GM21526 (cell line): ENCODE measurements at regions not wholly inside any gene's neighbourhood (a gene's known extent, or its start where the extent isn't known, plus 50 kb on each side); places are given as distances from the start of the nearest gene placed in this dataset.

Source experiments
- ATAC-seq: cut with Tn5 transposase; IDR thresholded peaks from one replicate; pipeline ENCODE4 v1.9.1; 2021; ENCODE audit warnings: moderate library complexity; ENCODE audit not compliant: unreplicated experiment, low FRiP score

GRCh38 chr11:95556342-95557163 lies 233.0 kb downstream of the FAM76B start:
- ATAC-seq, result peak; percentile 81

DNA sequence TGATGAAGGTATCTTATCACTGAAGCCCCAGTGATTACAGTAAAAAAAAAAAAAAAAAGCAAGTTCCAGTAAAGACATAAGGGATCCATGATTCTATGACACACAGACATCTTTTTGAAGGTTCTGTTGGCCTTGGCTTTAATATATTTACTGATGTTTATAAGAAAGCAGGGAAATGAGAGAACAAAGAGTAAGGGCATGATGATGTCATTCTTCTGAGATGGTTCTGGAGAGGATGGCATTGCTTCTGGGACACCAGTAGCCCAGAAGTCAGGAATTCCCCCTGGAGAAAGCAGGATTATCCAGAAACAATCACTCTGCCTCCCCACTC lies 233.6 kb downstream of the FAM76B start:
- no peak for ATAC-seq

GRCh38 chr11:95554911-95555310 lies 234.7 kb downstream of the FAM76B start:
- no peak for ATAC-seq

GRCh38 chr11:95549301-95549700 lies 240.3 kb downstream of the FAM76B start:
- no peak for ATAC-seq

- ATAC-seq, result no peak
These were observed 241.2 kb downstream of the FAM76B start for GRCh38 chr11:95548416-95548815.

DNA sequence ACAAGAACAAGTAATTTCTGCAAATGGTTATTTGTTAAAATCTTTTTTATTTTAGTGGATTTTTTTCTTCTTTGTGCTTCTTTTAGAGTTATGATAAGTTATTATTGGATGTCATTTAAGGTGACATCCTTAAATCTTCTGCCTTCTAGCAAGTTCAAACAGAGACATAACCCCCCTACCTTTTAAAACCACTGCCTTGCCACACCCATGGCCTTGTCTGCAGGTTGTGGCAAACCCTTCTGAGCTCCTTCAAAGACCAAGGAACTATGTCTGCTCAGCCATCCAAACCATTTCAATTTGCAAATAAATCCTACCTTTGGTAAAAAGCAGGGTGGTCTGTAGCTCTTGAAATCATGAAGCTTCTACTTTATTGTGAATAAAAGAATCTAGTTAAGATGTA lies 241.6 kb downstream of the FAM76B start:
- no peak for ATAC-seq

DNA sequence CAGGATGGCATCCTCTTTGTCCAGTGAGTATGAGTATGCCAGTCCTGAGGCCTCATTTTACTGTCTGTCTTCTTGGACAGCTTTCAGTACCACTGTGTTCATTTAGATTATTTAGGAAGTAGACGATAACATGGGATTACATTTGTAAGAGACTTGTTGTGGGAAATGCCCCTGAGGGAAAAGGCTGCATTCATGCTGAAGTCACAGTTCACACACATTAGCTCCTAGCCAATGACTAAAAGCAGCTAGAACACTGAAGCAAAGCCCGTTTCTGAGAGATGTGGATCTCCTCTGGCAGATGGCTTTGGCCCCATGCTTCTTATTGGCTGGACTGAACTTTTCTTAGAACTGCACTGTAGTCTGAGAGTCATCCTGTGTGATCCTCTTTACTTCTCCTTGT lies 242.4 kb downstream of the FAM76B start:
- ATAC-seq, result no peak

DNA sequence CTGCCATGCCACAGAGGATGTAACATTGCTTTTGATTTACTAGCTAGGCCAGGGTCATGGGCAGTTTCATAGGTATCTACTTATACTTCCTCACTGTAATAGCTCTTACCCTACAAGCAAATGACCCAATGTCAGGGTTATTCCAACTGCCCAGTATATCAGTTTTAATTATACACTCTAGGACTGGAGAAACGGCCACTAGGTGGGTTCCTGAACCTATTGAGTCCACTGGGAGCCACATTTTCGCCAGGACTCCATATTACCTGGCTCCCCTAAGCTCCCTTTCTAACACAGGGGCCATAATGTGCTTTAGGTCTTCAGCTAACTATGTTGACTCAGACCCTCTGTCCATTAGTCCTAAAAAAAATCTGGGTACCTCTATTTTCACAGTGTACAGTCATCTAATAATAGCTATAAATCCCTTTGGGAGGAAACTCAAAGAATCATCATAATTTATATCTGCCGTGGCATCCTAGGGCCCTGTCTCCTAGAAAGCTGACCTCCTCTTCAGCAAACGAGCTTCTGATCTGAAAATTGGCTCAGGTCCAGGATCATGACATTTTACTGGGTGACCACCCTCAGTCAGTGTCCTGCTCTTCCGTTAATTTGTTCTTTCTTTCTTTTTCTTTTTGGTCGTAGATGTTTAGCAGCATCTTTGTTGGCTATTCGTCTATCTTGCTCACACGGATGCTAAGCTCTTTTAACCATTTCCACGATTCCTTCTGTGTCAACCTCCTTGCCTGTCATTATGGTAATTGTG lies 244.3 kb downstream of the FAM76B start:
- ATAC-seq, result no peak

DNA sequence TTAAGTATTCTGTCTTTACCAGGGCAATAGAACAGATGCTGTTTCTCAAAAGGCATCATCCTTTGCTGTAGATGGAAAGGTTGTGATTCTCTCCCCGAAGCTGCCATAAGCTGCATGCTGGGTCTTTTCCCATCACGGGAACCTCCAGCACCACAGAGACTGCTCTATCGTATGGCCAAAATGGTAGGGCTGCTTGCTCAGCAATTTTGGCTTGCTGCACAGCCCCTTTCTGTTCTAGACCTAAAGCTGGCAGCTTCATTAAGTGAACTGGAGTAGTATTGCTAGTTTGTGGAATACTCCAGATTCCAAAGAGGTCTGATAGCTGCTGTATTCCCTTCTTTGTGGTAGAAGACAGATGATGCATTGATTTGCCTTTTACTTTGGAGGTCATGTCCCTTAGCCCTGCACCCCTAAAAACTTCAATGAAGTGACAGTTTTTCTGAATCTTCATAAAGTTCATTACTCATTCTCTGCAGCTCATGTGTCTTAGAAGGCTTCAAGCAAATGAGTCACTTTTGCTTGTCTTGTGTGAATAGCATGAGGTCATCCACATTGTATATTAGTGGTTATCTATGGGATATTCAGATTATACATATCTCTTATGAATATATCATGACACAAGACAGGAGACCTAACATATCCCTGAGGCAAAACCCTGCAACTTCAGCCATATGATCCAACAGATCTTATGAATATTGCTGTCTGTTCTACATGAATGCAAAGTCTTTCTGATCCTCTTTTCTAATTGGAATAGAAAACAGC lies 245.3 kb downstream of the FAM76B start:
- no peak for ATAC-seq

GRCh38 chr11:95542868-95543551 lies 246.6 kb downstream of the FAM76B start:
- no peak for ATAC-seq

GRCh38 chr11:95541715-95542114 lies 247.9 kb downstream of the FAM76B start:
- ATAC-seq, result no peak

GRCh38 chr11:95536047-95536690 lies 253.4 kb downstream of the FAM76B start:
- ATAC-seq, result no peak

DNA sequence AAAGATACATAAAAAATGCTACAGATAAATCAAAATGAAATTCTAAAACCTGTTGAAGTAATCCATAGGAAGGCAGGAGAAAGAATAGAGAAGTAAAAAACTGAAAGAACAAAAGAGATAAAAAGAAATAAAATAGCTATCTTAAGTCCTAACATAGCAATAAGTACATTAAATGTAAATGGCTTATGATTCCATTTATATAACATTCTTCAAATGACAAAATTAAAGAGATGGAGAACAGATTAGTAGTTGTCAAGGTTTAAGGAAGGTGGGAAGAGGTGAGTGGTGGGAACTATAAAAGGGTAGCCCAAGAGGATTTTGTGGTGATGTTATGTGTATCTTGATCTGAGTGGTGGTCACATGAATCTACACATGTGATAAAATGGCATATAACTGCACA lies 254.8 kb downstream of the FAM76B start:
- no peak for ATAC-seq

- ATAC-seq, result no peak
These were observed 255.4 kb downstream of the FAM76B start for GRCh38 chr11:95534226-95534625.

DNA sequence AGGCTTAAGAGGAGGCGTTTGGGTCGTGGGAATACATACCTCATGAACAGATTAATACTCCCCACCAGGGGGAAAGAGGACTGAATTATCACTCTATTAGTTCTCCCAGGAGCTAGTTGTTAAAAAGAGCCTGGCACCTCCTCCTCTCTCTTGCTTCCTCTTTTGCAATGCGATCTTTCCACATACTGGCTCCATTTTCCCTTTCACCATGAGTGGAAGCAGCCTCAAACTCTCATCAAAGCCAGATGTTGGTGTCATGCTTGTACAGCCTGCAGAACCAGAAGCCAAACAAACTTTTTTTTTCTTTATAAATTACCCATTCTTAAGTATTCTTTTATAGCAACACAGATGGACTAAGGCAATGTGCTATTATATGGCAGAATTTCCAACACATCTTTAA lies 258.5 kb downstream of the FAM76B start:
- no peak for ATAC-seq

DNA sequence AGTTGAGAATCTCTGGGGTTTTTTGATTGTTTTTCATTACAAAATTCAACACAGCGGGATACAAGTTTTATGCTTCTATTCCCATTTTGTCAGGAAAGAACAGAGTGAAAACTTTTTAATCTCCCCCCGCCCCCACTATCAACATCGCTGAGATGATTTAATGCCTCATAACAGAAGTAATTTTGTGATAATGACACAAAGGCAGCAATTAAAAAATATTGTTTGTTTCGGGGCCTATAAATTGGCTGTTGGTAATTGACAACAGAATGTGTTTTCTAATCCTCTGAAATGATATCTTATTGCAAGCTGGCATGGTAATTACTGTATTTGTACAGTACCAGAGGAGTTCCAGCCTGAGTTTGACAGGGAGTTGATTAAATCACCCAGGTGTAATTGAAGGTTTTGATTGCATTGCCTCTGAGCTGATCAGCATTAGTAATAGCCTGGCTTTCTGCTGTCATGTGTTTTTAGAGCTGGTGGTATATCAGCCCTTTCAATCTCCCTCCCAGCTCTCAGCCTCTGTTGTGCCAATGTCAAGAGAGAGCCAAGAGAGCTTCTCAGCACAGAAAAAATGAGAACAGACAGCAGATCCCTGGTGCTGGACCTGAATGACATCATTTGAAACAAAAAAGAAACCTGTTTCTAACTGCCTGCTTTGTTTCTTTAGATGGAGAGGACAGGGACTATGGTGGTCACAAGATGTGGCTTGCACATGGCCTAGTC lies 265.1 kb downstream of the FAM76B start:
- no peak for ATAC-seq

DNA sequence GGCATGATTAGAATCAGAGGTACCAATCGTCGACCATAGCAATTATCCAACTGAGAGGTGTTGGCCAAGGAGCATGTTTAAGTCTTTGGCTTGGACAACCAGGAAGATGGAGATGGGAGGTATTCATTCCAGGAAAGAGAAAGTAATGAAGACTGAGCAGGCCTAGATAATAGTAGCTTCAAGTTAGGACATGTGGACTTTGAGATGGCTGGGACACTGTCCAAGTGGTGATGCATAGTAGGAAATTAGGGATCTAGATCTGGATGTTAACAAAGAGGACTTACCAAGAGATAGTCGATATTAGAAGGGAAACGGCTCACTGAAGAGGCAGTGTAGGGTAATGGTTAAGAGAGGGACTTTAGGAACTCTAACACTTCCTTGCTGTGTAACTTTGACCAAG lies 266.7 kb downstream of the FAM76B start:
- no peak for ATAC-seq

DNA sequence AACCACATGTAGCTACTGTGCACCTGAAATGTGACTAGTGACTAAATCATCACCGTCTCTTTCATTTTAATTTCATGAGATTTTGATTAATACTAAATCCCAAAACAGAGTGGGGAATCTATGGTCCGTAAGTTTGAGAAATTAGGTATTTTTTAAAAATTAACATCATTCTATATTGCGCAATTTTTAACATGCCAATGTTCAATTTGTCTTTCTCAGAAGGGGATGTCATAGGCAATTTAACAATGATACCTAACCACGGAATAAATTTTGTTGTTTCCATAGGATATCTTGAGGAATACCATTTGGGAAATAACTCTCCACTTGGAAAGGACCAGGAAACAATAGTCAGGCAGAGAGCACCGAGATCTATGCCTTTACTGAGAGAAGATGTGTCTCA lies 267.7 kb downstream of the FAM76B start:
- no peak for ATAC-seq

- ATAC-seq, result no peak
These were observed 268.4 kb downstream of the FAM76B start for GRCh38 chr11:95521133-95521542.
